Uterus (tissue), 2 donors: ENCODE measurements at regions not wholly inside any gene's neighbourhood (a gene's known extent, or its start where the extent isn't known, plus 50 kb on each side); places are given as distances from the start of the nearest gene placed in this dataset.
"Not testable (repeated sequence)": the region's sequence is repeated elsewhere in the genome, so short reads cannot be mapped to it uniquely, and the experiment has no call there.

Source experiments
- POLR2A ChIP-seq, 2 donors: fragments of 450-650 bp; IDR thresholded peaks; one replicate each; pipeline ENCODE4 v1.6.1; 2016; ENCODE audit warnings: antibody characterized with exemption in 2 of 2, mild to moderate bottlenecking in 1 of 2, moderate library complexity in 1 of 2
- TF ChIP-seq, protein P1 (sequence below), 4 experiments: fragments of 200-600 bp in 2 of 4; fragments of 450-650 bp in 2 of 4; sonication (generic) in 2 of 4; IDR thresholded peaks; one replicate each; pipeline ENCODE4 v1.5.1; 2016 to 2019; ENCODE audit warnings: antibody characterized with exemption in 4 of 4, mild to moderate bottlenecking in 2 of 4, moderate library complexity in 1 of 4

DNA sequence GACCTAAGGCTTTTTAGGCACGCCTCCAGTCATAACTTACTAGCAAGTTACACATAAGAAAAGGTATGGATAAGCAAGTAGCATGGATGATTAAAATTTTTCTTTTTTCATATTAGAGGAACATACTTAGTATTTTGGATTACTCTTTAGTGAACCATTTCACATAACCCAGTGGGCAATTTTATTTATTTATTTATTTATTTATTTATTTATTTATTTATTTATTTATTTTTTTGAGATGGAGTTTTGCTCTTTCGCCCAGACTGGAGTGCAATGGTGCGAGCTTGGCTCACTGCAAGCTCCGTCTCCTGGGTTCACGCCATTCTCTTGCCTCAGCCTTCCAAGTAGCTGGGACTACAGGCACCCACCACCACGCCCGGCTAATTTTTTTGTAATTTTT lies 937.7 kb downstream of the C4orf33 start:
- TF ChIP-seq, protein P1, sequence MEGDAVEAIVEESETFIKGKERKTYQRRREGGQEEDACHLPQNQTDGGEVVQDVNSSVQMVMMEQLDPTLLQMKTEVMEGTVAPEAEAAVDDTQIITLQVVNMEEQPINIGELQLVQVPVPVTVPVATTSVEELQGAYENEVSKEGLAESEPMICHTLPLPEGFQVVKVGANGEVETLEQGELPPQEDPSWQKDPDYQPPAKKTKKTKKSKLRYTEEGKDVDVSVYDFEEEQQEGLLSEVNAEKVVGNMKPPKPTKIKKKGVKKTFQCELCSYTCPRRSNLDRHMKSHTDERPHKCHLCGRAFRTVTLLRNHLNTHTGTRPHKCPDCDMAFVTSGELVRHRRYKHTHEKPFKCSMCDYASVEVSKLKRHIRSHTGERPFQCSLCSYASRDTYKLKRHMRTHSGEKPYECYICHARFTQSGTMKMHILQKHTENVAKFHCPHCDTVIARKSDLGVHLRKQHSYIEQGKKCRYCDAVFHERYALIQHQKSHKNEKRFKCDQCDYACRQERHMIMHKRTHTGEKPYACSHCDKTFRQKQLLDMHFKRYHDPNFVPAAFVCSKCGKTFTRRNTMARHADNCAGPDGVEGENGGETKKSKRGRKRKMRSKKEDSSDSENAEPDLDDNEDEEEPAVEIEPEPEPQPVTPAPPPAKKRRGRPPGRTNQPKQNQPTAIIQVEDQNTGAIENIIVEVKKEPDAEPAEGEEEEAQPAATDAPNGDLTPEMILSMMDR (IDR thresholded peaks at IDR 0.05) = not testable (repeated sequence)
- TF ChIP-seq POLR2A (IDR thresholded peaks at IDR 0.05) = not testable (repeated sequence)
